CD14-positive monocyte (primary cell): ENCODE measurements at regions not wholly inside any gene's neighbourhood (a gene's known extent, or its start where the extent isn't known, plus 50 kb on each side); places are given as distances from the start of the nearest gene placed in this dataset.

ENCODE experiments used
- DNase-seq, 3 donors: peaks; one replicate each; pipeline ENCODE4 v3.0.0-alpha.2; 2011 to 2022
- H2AFZ ChIP-seq: 2 replicates; pipeline ENCODE4 v1.6.0; 2012; ENCODE audit warnings: mild to moderate bottlenecking, low read depth, low read length, inconsistent platforms; ENCODE audit not compliant: insufficient read depth, poor library complexity, severe bottlenecking
- H3K27ac ChIP-seq, 2 donors: 1 replicate in 1 of 2; 2 replicates in 1 of 2; pipeline ENCODE4 v1.5.1; 2012 to 2013; ENCODE audit warnings: low read length in 2 of 2, control low read depth in 1 of 2, inconsistent platforms in 1 of 2, low read depth in 1 of 2, mild to moderate bottlenecking in 1 of 2
- H3K27me3 ChIP-seq, 2 donors: one replicate each; pipeline versions ENCODE4 v1.6.0 to v1.6.1; 2011 to 2013; ENCODE audit warnings: low read length in 2 of 2; ENCODE audit not compliant: control insufficient read depth in 2 of 2, insufficient read depth in 2 of 2
- H3K36me3 ChIP-seq, 2 donors: replicated peaks in 1 of 2; 1 replicate in 1 of 2; 2 replicates in 1 of 2; pipeline versions ENCODE4 v1.5.1 to v1.6.1; 2012 to 2013; ENCODE audit warnings: low read length in 2 of 2, control low read depth in 1 of 2, inconsistent platforms in 1 of 2, mild to moderate bottlenecking in 1 of 2; ENCODE audit not compliant: insufficient read depth in 2 of 2, control insufficient read depth in 1 of 2
- H3K4me1 ChIP-seq, 2 donors: 1 replicate in 1 of 2; 2 replicates in 1 of 2; pipeline versions ENCODE4 v1.5.1 to v1.6.1; 2012 to 2013; ENCODE audit warnings: low read length in 2 of 2, control low read depth in 1 of 2, inconsistent platforms in 1 of 2, mild to moderate bottlenecking in 1 of 2, moderate library complexity in 1 of 2; ENCODE audit not compliant: insufficient read depth in 2 of 2, control insufficient read depth in 1 of 2
- H3K4me2 ChIP-seq: replicated peaks from 2 replicates; pipeline ENCODE3; 2012; ENCODE audit warnings: low read length, moderate library complexity, mild to moderate bottlenecking; ENCODE audit not compliant: poor library complexity, severe bottlenecking; ENCODE audit errors: extremely low read depth
- H3K4me3 ChIP-seq, 3 experiments: fragments of 200-600 bp in 1 of 3; sonication (generic) in 1 of 3; replicated peaks in 1 of 3; 1 replicate in 2 of 3; 2 replicates in 1 of 3; pipeline ENCODE4 v1.5.1; 2011 to 2013; ENCODE audit warnings: low read length in 3 of 3, mild to moderate bottlenecking in 3 of 3, control low read depth in 2 of 3, low read depth in 2 of 3, inconsistent platforms in 1 of 3, moderate library complexity in 1 of 3
- H3K79me2 ChIP-seq: 2 replicates; pipeline ENCODE4 v1.6.0; 2012; ENCODE audit warnings: mild to moderate bottlenecking, control low read depth, inconsistent platforms, low read length, moderate library complexity; ENCODE audit not compliant: insufficient read depth
- H3K9ac ChIP-seq: 2 replicates; pipeline ENCODE4 v1.6.0; 2017; ENCODE audit warnings: low read length, mild to moderate bottlenecking; ENCODE audit not compliant: insufficient read depth, poor library complexity, severe bottlenecking
- H3K9me3 ChIP-seq, 2 donors: replicated peaks in 1 of 2; 1 replicate in 1 of 2; 2 replicates in 1 of 2; pipeline versions ENCODE4 v1.5.1 to v1.6.1; 2012 to 2013; ENCODE audit warnings: low read length in 2 of 2, control low read depth in 1 of 2; ENCODE audit not compliant: control insufficient read depth in 1 of 2, insufficient read depth in 1 of 2
- H4K20me1 ChIP-seq: 2 replicates; pipeline ENCODE4 v1.6.0; 2012; ENCODE audit warnings: mild to moderate bottlenecking, low read length, control low read depth, moderate library complexity; ENCODE audit not compliant: insufficient read depth
- H3K27ac Mint-ChIP-seq, 7 donors: one replicate each; pipeline ENCODE4 v1.8.0; 2020; ENCODE audit warnings: mild to moderate bottlenecking in 7 of 7, mixed read lengths in 7 of 7, moderate library complexity in 6 of 7, inconsistent platforms in 2 of 7
- H3K27me3 Mint-ChIP-seq, 3 donors: one replicate each; pipeline ENCODE4 v1.8.0; 2021 to 2022; ENCODE audit warnings: low read depth in 3 of 3, mild to moderate bottlenecking in 3 of 3, mixed read lengths in 3 of 3, moderate library complexity in 3 of 3, inconsistent platforms in 1 of 3
- H3K36me3 Mint-ChIP-seq, 2 donors: one replicate each; pipeline ENCODE4 v1.8.0; 2020; ENCODE audit warnings: mixed read lengths in 2 of 2, inconsistent platforms in 1 of 2, mild to moderate bottlenecking in 1 of 2
- H3K4me1 Mint-ChIP-seq: one replicate; pipeline ENCODE4 v1.8.0; 2020; ENCODE audit warnings: mild to moderate bottlenecking, mixed read lengths
- H3K4me3 Mint-ChIP-seq, 2 donors: one replicate each; pipeline ENCODE4 v1.8.0; 2020; ENCODE audit warnings: mild to moderate bottlenecking in 2 of 2, mixed read lengths in 2 of 2, moderate library complexity in 1 of 2
- H3K9me3 Mint-ChIP-seq, 7 donors: one replicate each; pipeline ENCODE4 v1.8.0; 2020 to 2022; ENCODE audit warnings: mixed read lengths in 7 of 7, mild to moderate bottlenecking in 6 of 7, moderate library complexity in 6 of 7, inconsistent platforms in 2 of 7
- CTCF ChIP-seq: fragments of 200-600 bp; IDR thresholded peaks from one replicate; pipeline ENCODE4 v1.8.0; 2022; ENCODE audit warnings: antibody characterized with exemption, mild to moderate bottlenecking
- WGBS: methylation state at CpG from one replicate; pipeline ENCODE4 v1.1.5; 2013; ENCODE audit warnings: missing lambda C conversion rate; ENCODE audit not compliant: insufficient coverage; 5-methylcytosine and 5-hydroxymethylcytosine counted together
- intact Hi-C, 2 donors: fragments of 100-400 bp; cut with micrococcal nuclease; formaldehyde crosslinking; loops; one replicate each; pipeline versions ENCODE4 v1.15.0 to v1.15.1; 2023

GRCh38 chr16:62876133-62876532 lies 839.9 kb upstream of the CDH8 start:
- DNase-seq: no peak
- Histone ChIP-seq H3K4me1 (no peaks in the 10 kb centered on the region), H3K36me3 (no peaks in the 10 kb centered on the region), H3K9ac (no peak overlapping the region), H3K4me2 (no peak overlapping the region), H3K27me3 (no peaks in the 10 kb centered on the region), H3K27ac (no peak overlapping the region), H2AFZ (no peak overlapping the region), H3K9me3 (peaks cover 0 to 5% of the 10 kb centered on the region in 2 donors), H3K79me2 (no peaks in the 10 kb centered on the region), H3K4me3 (no peak overlapping the region), H4K20me1 (no peaks in the 10 kb centered on the region)
- no peak for TF ChIP-seq CTCF
- intact Hi-C loops: no loop called here
- 100% methylated on average over 1 of the region's 1 CpG for WGBS
- H3K4me3 Mint-ChIP-seq: no peak overlapping the region
- H3K27ac Mint-ChIP-seq: no peak overlapping the region
- peaks cover 0 to 1% (median 0%) of the 10 kb centered on the region in 3 donors for H3K27me3 Mint-ChIP-seq
- H3K9me3 Mint-ChIP-seq: peaks cover 0 to 3% (median 0%) of the 10 kb centered on the region in 7 donors
- H3K36me3 Mint-ChIP-seq: no peaks in the 10 kb centered on the region
- no peaks in the 10 kb centered on the region for H3K4me1 Mint-ChIP-seq

GRCh38 chr16:62872339-62872738 lies 836.1 kb upstream of the CDH8 start:
- no peak overlapping the region for H3K4me2 ChIP-seq
- H3K79me2 ChIP-seq: no peaks in the 10 kb centered on the region
- H3K36me3 ChIP-seq: no peaks in the 10 kb centered on the region
- no peaks in the 10 kb centered on the region for H3K4me1 ChIP-seq
- no peak overlapping the region for H3K27ac ChIP-seq
- no peaks in the 10 kb centered on the region for H4K20me1 ChIP-seq
- WGBS: no CpG with 5 or more reads among the region's 1 CpG
- TF ChIP-seq CTCF: no peak
- Mint-ChIP-seq H3K36me3 (no peaks in the 10 kb centered on the region), H3K4me3 (no peak overlapping the region), H3K4me1 (no peaks in the 10 kb centered on the region), H3K27me3 (no peaks in the 10 kb centered on the region), H3K9me3 (peaks cover 0 to 3% (median 0%) of the 10 kb centered on the region in 7 donors), H3K27ac (no peak overlapping the region)
- H3K9me3 ChIP-seq: no peaks in the 10 kb centered on the region
- no peak overlapping the region for H3K4me3 ChIP-seq
- no peaks in the 10 kb centered on the region for H3K27me3 ChIP-seq
- no peak for DNase-seq
- H2AFZ ChIP-seq: no peak overlapping the region
- H3K9ac ChIP-seq: no peak overlapping the region
- intact Hi-C loops: no loop called here
